Tongue (tissue), 1 donor: ENCODE measurements at regions not wholly inside any gene's neighbourhood (a gene's known extent, or its start where the extent isn't known, plus 50 kb on each side); places are given as distances from the start of the nearest gene placed in this dataset.
A peak's percentile ranks its signal among the peaks of the same experiment; 100 is the strongest.
"Not testable (repeated sequence)": the region's sequence is repeated elsewhere in the genome, so short reads cannot be mapped to it uniquely, and the experiment has no call there.

Experiments
- DNase-seq: peaks from one replicate; pipeline ENCODE4 v3.0.0-alpha.2; 2015

- DNase-seq = no peak
Measured at GRCh38 chr5:21030981-21031380, 1043.0 kb upstream of the CDH18 start.

DNA sequence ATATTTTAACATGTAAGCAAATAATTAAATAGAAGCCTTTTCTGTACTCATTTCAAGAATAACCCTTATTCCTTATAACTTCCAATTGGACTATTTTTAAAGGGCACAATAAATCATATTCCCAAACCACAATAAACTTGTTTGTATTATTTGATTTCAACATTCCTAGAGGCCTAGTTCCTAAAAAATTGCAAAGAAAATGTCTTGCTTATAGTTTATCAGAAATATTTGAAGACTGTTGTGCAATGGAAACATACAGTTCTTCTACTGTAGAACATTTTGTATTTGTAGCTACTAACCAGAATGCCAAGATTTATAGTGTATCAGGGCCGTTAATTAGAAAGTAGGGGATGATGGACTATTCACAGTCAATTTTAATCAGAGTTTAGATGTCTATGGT is 1037.0 kb upstream of the CDH18 start:
- no peak for DNase-seq

- no peak for DNase-seq
Measured at GRCh38 chr5:21013237-21013636, 1025.2 kb upstream of the CDH18 start.

DNA sequence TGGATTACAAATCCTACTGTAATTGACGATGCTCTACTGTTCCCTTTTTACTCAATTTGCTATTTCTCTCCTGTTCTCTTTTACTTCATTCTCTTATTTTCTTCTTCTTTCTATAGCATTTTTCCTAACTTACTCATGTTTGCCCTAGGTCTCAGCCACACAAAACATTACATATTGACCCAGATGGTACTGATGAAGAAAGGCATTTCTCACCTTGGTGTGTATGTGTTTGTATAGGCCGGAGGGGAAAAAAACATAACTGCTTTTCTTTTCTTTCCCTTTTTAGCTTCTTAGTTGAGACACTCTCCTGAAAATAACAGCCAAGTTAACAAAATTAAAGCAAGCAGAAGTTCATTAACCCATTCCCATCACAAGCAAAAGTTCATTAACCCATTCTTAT is 1019.8 kb upstream of the CDH18 start:
- no peak for DNase-seq

GRCh38 chr5:20988933-20989332 is 1000.9 kb upstream of the CDH18 start:
- DNase-seq = not testable (repeated sequence)

DNA sequence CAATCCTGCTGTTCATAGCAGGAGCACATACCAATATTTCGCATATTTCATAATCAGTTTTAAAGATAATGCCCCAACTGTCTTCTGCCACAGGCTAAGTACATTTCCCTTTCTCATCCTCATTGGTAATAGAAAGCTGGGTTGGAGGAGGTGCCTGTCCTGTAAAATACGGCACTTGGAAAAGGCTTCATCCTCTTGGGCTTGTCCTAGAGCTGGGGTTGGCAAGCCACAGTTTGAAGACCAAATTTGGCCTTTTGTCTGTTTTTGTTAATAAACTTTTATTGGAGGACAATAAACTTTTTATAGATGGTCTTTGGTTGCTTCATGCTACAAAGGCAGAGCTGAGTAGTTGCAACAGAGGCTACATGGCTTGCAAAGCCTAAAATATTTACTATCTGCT is 997.8 kb upstream of the CDH18 start:
- DNase-seq = no peak

- peak; percentile 20 for DNase-seq
Measured at GRCh38 chr5:20974426-20974825, 986.4 kb upstream of the CDH18 start.

DNA sequence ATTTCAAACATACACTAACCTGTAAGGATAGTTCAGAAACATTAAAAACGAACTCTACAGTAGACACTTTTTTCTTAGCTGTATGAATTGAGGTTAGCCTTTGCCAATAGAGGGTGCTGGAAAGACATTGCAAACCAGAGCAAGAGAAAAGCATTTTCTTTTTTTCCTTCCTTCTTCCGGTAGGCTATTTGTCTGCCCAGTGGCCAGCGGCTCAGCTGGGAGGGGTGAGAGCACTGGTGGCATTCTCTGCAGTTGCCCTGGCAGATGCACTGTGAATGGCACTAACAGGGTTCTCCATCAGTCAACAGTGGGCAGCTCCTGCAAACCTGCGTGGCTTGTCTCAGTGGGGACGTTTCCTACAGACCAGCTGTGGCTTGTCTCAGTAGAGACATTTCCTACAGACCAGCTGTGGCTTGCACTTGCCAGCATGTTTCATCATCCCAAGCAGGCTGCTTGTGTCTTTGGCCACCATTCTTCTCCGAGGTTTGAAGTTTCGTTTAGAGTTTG is 984.5 kb upstream of the CDH18 start:
- DNase-seq = peak; percentile 82

GRCh38 chr5:20959347-20959746 is 971.3 kb upstream of the CDH18 start:
- no peak for DNase-seq

GRCh38 chr5:20958641-20959040 is 970.6 kb upstream of the CDH18 start:
- DNase-seq = no peak

DNA sequence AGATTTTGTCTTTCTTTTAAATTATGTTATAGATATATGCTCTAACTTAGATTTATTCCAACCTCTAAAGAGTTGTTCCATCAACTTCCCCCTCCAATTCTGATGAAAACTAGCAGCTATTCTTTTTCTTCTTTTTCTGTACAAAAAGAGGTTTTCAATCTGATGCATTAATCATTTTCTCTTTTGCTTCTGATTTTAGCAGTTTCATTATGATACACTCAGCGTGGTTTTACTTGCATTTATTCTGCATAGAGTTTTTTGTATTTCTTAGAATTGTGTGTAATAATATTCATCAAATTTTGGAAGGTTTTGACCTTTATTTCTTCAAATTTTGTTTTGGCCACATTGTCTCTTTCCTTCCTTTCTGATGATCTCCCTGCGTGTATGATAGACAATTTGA is 968.1 kb upstream of the CDH18 start:
- DNase-seq = no peak

DNA sequence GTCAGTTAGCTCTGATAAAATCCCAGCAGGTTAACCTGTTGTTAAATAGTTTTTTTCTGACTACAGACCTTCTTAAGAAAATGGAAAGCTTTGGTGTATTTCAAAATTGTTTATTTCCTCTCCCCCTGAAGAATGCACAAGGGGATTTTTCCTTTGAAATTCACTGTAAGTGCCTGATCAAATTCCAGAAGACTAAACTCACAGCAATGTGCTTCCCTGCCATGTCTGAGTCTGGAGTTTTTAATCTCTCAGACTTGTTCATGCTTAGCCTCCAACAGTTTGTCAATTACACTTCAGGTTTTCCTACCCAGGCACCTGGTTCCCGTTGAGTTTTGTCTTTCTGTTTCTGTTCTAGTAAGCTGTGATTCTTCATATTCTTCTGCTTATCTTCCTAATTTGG is 961.6 kb upstream of the CDH18 start:
- no peak for DNase-seq

DNA sequence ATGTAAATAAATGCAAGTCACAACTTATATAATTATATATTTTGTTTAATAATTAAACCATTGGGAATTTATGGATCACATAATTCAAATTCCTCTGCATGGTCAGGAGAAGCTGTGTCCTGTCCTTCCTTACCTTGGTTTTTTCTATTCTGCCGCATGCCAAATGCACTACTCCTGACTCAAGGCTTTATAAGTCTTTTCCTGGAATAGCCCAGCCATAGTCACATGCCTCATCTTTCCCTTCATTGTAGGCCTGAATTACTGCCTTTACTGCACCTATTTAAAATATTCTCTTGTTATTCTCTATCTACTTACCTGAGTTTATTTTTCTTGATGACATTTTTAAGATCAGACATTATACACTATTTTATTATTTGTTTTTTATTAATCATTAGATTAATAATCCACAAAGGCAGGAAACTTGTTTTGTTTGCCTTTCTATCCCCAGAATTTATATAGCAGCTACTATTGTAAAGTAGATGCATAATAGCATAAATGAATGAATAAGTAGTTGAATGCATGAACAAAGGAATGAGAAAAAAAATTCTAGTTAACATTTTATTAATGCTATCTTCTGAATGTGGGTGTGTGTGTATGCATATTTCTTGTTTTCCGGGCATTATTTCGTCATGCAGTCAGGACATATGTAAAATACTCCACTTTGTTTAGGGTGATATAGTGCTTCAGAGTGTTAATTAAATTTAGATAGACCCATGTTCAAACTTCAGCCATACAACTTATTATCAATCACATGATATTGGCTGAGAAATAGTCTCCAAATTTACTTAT is 955.4 kb upstream of the CDH18 start:
- not testable (repeated sequence) for DNase-seq

GRCh38 chr5:20942603-20943002 is 954.6 kb upstream of the CDH18 start:
- DNase-seq = not testable (repeated sequence)

- DNase-seq = not testable (repeated sequence)
Measured at GRCh38 chr5:20940786-20941185, 952.8 kb upstream of the CDH18 start.

- not testable (repeated sequence) for DNase-seq
Measured at GRCh38 chr5:20890936-20891335, 902.9 kb upstream of the CDH18 start.

GRCh38 chr5:20875726-20876125 is 887.7 kb upstream of the CDH18 start:
- not testable (repeated sequence) for DNase-seq

- not testable (repeated sequence) for DNase-seq
Measured at GRCh38 chr5:20865892-20866291, 877.9 kb upstream of the CDH18 start.

- no peak for DNase-seq
Measured at GRCh38 chr5:20833081-20833627, 845.2 kb upstream of the CDH18 start.

GRCh38 chr5:20832204-20833080 is 844.4 kb upstream of the CDH18 start:
- DNase-seq = peak; percentile 44

DNA sequence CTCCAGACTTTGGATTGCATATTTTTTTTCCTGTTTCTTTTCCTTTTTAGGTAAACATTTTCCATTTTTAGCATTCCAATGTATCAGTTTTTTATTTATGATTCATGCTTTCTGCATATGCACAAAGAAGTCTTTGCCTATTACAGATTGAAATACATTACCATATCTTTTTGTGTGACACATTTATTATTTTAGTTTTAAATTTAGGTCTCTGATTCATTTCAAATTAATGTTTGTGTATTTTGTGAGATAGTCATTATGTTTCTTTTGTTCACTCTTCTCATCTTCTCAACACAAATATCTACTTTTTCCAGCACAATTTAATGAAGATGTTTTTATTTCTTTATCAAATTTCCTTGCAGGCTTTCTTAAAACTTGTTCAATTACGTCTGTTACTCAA is 838.0 kb upstream of the CDH18 start:
- not testable (repeated sequence) for DNase-seq

GRCh38 chr5:20797216-20797615 is 809.2 kb upstream of the CDH18 start:
- peak; percentile 3 for DNase-seq

GRCh38 chr5:20784755-20785154 is 796.8 kb upstream of the CDH18 start:
- DNase-seq = not testable (repeated sequence)
